HepG2 (cell line): ENCODE measurements at regions not wholly inside any gene's neighbourhood (a gene's known extent, or its start where the extent isn't known, plus 50 kb on each side); places are given as distances from the start of the nearest gene placed in this dataset.
"Not testable (repeated sequence)": the region's sequence is repeated elsewhere in the genome, so short reads cannot be mapped to it uniquely, and the experiment has no call there.

Experiments used
- DMAP1 ChIP-seq: IDR thresholded peaks from 2 replicates; pipeline ENCODE4 v1.6.1; 2016
- KLF12 ChIP-seq: sonication (generic); formaldehyde crosslinking; IDR thresholded peaks from 2 replicates; pipeline ENCODE4 v1.4.0; 2020; ENCODE audit warnings: missing genetic modification reagents, borderline replicate concordance
- MYC ChIP-seq: sonication (generic); formaldehyde crosslinking; IDR thresholded peaks from 2 replicates; pipeline ENCODE4 v1.9.0; 2021; ENCODE audit warnings: missing genetic modification reagents, borderline replicate concordance
- POLR2AphosphoS5 ChIP-seq: IDR thresholded peaks from 2 replicates; pipeline ENCODE4 v1.6.1; 2012; ENCODE audit warnings: low read depth, low read length
- ZNF879 ChIP-seq: sonication (generic); formaldehyde crosslinking; IDR thresholded peaks from 2 replicates; pipeline ENCODE4 v1.8.1; 2023; ENCODE audit warnings: missing genetic modification reagents

DNA sequence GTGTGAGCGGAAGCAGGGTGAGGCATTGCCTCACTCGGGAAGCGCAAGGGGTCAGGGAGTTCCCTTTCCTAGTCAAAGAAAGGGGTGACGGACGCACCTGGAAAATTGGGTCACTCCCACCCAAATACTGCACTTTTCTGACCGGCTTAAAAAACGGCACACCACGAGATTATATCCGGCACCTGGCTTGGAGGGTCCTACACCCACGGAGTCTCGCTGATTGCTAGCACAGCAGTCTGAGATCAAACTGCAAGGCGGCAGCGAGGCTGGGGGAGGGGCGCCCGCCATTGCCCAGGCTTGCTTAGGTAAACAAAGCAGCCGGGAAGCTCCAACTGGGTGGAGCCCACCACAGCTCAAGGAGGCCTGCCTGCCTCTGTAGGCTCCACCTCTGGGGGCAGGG is 171.9 kb downstream of the CPEB2 start:
- not testable (repeated sequence) for TF ChIP-seq DMAP1 (CRISPR knock-in tag); ZNF879 (CRISPR knock-in tag); POLR2AphosphoS5; MYC; KLF12
